Neural progenitor cell (in vitro differentiated cells): ENCODE measurements at regions not wholly inside any gene's neighbourhood (a gene's known extent, or its start where the extent isn't known, plus 50 kb on each side); places are given as distances from the start of the nearest gene placed in this dataset.

ENCODE experiments used
- DNase-seq: peaks from one replicate; pipeline ENCODE4 v3.0.0-alpha.2; 2016; ENCODE audit warnings: low spot score
- H2AFZ ChIP-seq: fragments of 200-600 bp; sonication (generic); replicated peaks from 2 replicates; pipeline ENCODE4 v1.6.1; 2016; ENCODE audit warnings: antibody characterized with exemption
- H3F3A ChIP-seq: fragments of 200-600 bp; sonication (generic); 2 replicates; pipeline ENCODE4 v1.6.1; 2016; ENCODE audit warnings: antibody characterized with exemption, low read depth
- H3K27ac ChIP-seq: fragments of 200-600 bp; sonication (generic); 2 replicates; pipeline ENCODE4 v1.5.1; 2016; ENCODE audit warnings: mild to moderate bottlenecking
- H3K27me3 ChIP-seq: fragments of 200-600 bp; sonication (generic); 2 replicates; pipeline ENCODE4 v1.6.1; 2016; ENCODE audit warnings: mild to moderate bottlenecking, moderate library complexity
- H3K36me3 ChIP-seq: fragments of 200-600 bp; sonication (generic); 2 replicates; pipeline ENCODE4 v1.5.1; 2016
- H3K4me1 ChIP-seq: fragments of 200-600 bp; sonication (generic); 2 replicates; pipeline ENCODE4 v1.6.1; 2016; ENCODE audit warnings: mixed run types
- H3K4me2 ChIP-seq: fragments of 200-600 bp; sonication (generic); 2 replicates; pipeline ENCODE4 v1.6.1; 2016
- H3K4me3 ChIP-seq: fragments of 200-600 bp; sonication (generic); 2 replicates; pipeline ENCODE4 v1.5.1; 2016
- H3K79me2 ChIP-seq: fragments of 200-600 bp; sonication (generic); 2 replicates; pipeline ENCODE4 v1.6.1; 2016; ENCODE audit warnings: low read depth
- H3K9ac ChIP-seq: fragments of 200-600 bp; sonication (generic); 2 replicates; pipeline ENCODE4 v1.6.1; 2016
- H3K9me3 ChIP-seq: fragments of 200-600 bp; sonication (generic); 2 replicates; pipeline ENCODE4 v1.5.1; 2016; ENCODE audit warnings: low read depth
- H4K20me1 ChIP-seq: fragments of 200-600 bp; sonication (generic); 2 replicates; pipeline ENCODE4 v1.6.1; 2016; ENCODE audit warnings: low read depth
- H3K27ac Mint-ChIP-seq: 3 replicates; pipeline ENCODE4 v1.8.0; 2021; ENCODE audit warnings: mixed read lengths
- H3K27me3 Mint-ChIP-seq: 2 replicates; pipeline ENCODE4 v1.8.0; 2022; ENCODE audit warnings: low read depth, mild to moderate bottlenecking, inconsistent platforms, moderate library complexity, mixed read lengths; ENCODE audit not compliant: insufficient read depth
- H3K36me3 Mint-ChIP-seq: 3 replicates; pipeline ENCODE4 v1.8.0; 2021; ENCODE audit warnings: mixed read lengths
- H3K4me1 Mint-ChIP-seq: 3 replicates; pipeline ENCODE4 v1.8.0; 2021; ENCODE audit warnings: mixed read lengths
- H3K4me3 Mint-ChIP-seq: 3 replicates; pipeline ENCODE4 v1.8.0; 2021; ENCODE audit warnings: mild to moderate bottlenecking, moderate library complexity, mixed read lengths
- H3K9me3 Mint-ChIP-seq: 3 replicates; pipeline ENCODE4 v1.8.0; 2020; ENCODE audit warnings: mixed read lengths
- CTCF ChIP-seq: fragments of 200-600 bp; sonication (generic); IDR thresholded peaks from 2 replicates; pipeline ENCODE4 v1.5.1; 2017; ENCODE audit warnings: antibody characterized with exemption, mild to moderate bottlenecking
- EZH2 ChIP-seq: fragments of 200-600 bp; sonication (generic); IDR thresholded peaks from 2 replicates; pipeline ENCODE4 v1.6.1; 2017; ENCODE audit warnings: antibody characterized with exemption, mild to moderate bottlenecking, moderate library complexity
- EZH2phosphoT487 ChIP-seq: fragments of 200-600 bp; sonication (generic); IDR thresholded peaks from 2 replicates; pipeline ENCODE4 v1.6.1; 2017; ENCODE audit warnings: antibody characterized with exemption

- no peak overlapping the region for H3K9ac ChIP-seq
- no peaks in the 10 kb centered on the region for H3F3A ChIP-seq
- peaks cover 22% of the 10 kb centered on the region for H3K4me1 Mint-ChIP-seq
- H3K4me1 ChIP-seq: peaks cover 16% of the 10 kb centered on the region
- H3K27me3 ChIP-seq: no peaks in the 10 kb centered on the region
- H3K4me3 Mint-ChIP-seq: no peak overlapping the region
- no peak for DNase-seq
- H4K20me1 ChIP-seq: no peaks in the 10 kb centered on the region
- H3K36me3 ChIP-seq: no peaks in the 10 kb centered on the region
- H3K9me3 Mint-ChIP-seq: peaks cover 23% of the 10 kb centered on the region
- H3K36me3 Mint-ChIP-seq: peaks cover 6% of the 10 kb centered on the region
- no peak overlapping the region for H3K4me2 ChIP-seq
- no peak overlapping the region for H3K27ac Mint-ChIP-seq
- H3K4me3 ChIP-seq: no peak overlapping the region
- H3K79me2 ChIP-seq: no peaks in the 10 kb centered on the region
- no peak for TF ChIP-seq EZH2phosphoT487
- TF ChIP-seq EZH2: no peak
- H3K9me3 ChIP-seq: no peaks in the 10 kb centered on the region
- H2AFZ ChIP-seq: peak overlapping the region; percentile 81
- H3K27me3 Mint-ChIP-seq: peaks cover 8% of the 10 kb centered on the region
- H3K27ac ChIP-seq: no peak overlapping the region
Observed at GRCh38 chr5:71943874-71944273, 163.4 kb upstream of the MAP1B start.

GRCh38 chr5:71945436-71945835 lies 161.8 kb upstream of the MAP1B start:
- Mint-ChIP-seq H3K4me1 (peaks cover 9% of the 10 kb centered on the region), H3K4me3 (no peak overlapping the region), H3K27ac (no peak overlapping the region), H3K9me3 (peaks cover 37% of the 10 kb centered on the region), H3K27me3 (peaks cover 11% of the 10 kb centered on the region), H3K36me3 (peaks cover 6% of the 10 kb centered on the region)
- DNase-seq: no peak
- Histone ChIP-seq H2AFZ (no peak overlapping the region), H3K27ac (no peak overlapping the region), H3K79me2 (no peaks in the 10 kb centered on the region), H3K4me2 (no peak overlapping the region), H3K9me3 (no peaks in the 10 kb centered on the region), H3K9ac (no peak overlapping the region), H4K20me1 (no peaks in the 10 kb centered on the region), H3F3A (no peaks in the 10 kb centered on the region), H3K27me3 (no peaks in the 10 kb centered on the region), H3K4me1 (peaks cover 16% of the 10 kb centered on the region), H3K4me3 (no peak overlapping the region), H3K36me3 (no peaks in the 10 kb centered on the region)
- TF ChIP-seq EZH2phosphoT487 (no peak), EZH2 (no peak), CTCF (no peak)

- Histone ChIP-seq H3K4me3 (no peak overlapping the region), H3K4me2 (no peak overlapping the region), H3K9ac (no peak overlapping the region), H3F3A (no peaks in the 10 kb centered on the region), H4K20me1 (no peaks in the 10 kb centered on the region), H3K79me2 (no peaks in the 10 kb centered on the region), H3K9me3 (no peaks in the 10 kb centered on the region), H3K36me3 (no peaks in the 10 kb centered on the region), H2AFZ (no peak overlapping the region), H3K27ac (no peak overlapping the region), H3K27me3 (no peaks in the 10 kb centered on the region), H3K4me1 (peaks cover 16% of the 10 kb centered on the region)
- peaks cover 42% of the 10 kb centered on the region for H3K9me3 Mint-ChIP-seq
- peaks cover 9% of the 10 kb centered on the region for H3K4me1 Mint-ChIP-seq
- H3K27me3 Mint-ChIP-seq: peaks cover 13% of the 10 kb centered on the region
- no peak overlapping the region for H3K4me3 Mint-ChIP-seq
- peaks cover 6% of the 10 kb centered on the region for H3K36me3 Mint-ChIP-seq
- TF ChIP-seq CTCF (no peak), EZH2 (no peak), EZH2phosphoT487 (no peak)
- no peak for DNase-seq
- H3K27ac Mint-ChIP-seq: no peak overlapping the region
Observed at GRCh38 chr5:71946343-71947030, 160.8 kb upstream of the MAP1B start.

- Mint-ChIP-seq H3K27ac (no peak overlapping the region), H3K4me3 (no peak overlapping the region), H3K36me3 (peaks cover 6% of the 10 kb centered on the region), H3K4me1 (peaks cover 9% of the 10 kb centered on the region), H3K27me3 (peaks cover 13% of the 10 kb centered on the region), H3K9me3 (peaks cover 43% of the 10 kb centered on the region)
- Histone ChIP-seq H3K9me3 (no peaks in the 10 kb centered on the region), H3K36me3 (no peaks in the 10 kb centered on the region), H2AFZ (no peak overlapping the region), H3F3A (no peaks in the 10 kb centered on the region), H3K4me3 (no peak overlapping the region), H3K4me1 (peaks cover 9% of the 10 kb centered on the region), H3K4me2 (no peak overlapping the region), H3K9ac (no peak overlapping the region), H3K27me3 (no peaks in the 10 kb centered on the region), H3K79me2 (no peaks in the 10 kb centered on the region), H4K20me1 (no peaks in the 10 kb centered on the region), H3K27ac (no peak overlapping the region)
- TF ChIP-seq EZH2 (no peak), CTCF (no peak), EZH2phosphoT487 (no peak)
- DNase-seq: no peak
Observed at GRCh38 chr5:71948206-71948605, 159.1 kb upstream of the MAP1B start.
